Activated CD8-positive, alpha-beta memory T cell treated with anti-CD3 and anti-CD28 coated beads for 48 hours (primary cell): ENCODE measurements at regions not wholly inside any gene's neighbourhood (a gene's known extent, or its start where the extent isn't known, plus 50 kb on each side); places are given as distances from the start of the nearest gene placed in this dataset.

ENCODE experiments used
- DNase-seq, 3 experiments: peaks; one replicate each; pipeline ENCODE4 v3.0.0-alpha.2; 2020; ENCODE audit warnings: low read depth in 2 of 3, low spot score in 2 of 3

- no peak for DNase-seq
Observed at GRCh38 chr20:50312002-50312681, 121.5 kb downstream of the CEBPB start.

DNA sequence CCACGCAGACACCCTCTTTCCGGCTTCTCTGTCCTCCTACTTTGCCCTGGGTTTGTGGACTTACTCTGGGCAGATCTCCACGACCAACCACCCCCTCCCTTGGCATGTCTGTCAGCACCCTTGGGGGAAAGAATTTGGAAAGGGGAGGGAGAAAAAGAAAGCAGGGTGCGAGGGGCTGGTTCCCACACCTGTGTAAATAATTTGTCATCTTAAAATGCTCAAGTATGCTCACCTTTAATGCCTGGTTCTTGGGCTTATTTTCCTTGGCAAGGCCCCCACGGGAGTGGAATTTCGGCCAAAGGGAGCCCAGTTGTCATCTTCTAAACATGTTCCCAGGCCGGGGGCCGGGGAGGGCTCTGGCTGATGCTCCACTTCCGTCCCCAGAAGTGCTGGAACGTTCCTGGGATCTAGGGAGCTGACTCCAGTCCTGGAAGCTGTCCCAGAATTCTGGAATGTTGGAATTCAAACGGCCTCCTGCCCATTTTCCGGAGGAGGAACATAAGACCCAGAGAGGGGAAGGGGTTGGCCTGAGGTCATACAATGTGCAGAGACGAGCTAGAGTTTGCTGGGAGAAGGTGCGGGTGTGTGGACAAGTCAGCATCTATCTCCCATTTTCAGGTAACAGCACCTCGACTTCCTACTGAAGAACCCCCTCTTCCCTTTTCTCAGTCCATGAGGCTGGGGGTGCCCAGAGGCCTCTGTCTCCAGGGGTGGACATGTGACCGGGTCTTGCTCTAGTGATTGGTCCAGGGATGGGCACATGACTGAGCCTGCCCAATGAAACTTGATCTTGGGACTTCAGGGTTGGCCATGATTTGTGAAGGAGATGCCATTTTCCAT, 122.3 kb downstream of the CEBPB start:
- DNase-seq, result no peak

GRCh38 chr20:50313522-50313820, 122.8 kb downstream of the CEBPB start:
- DNase-seq, result no peak

- DNase-seq, result no peak
Observed at GRCh38 chr20:50313827-50314677, 123.4 kb downstream of the CEBPB start.

GRCh38 chr20:50314678-50315335, 124.2 kb downstream of the CEBPB start:
- DNase-seq, result no peak

- no peak for DNase-seq
Observed at GRCh38 chr20:50315586-50316551, 125.2 kb downstream of the CEBPB start.

DNA sequence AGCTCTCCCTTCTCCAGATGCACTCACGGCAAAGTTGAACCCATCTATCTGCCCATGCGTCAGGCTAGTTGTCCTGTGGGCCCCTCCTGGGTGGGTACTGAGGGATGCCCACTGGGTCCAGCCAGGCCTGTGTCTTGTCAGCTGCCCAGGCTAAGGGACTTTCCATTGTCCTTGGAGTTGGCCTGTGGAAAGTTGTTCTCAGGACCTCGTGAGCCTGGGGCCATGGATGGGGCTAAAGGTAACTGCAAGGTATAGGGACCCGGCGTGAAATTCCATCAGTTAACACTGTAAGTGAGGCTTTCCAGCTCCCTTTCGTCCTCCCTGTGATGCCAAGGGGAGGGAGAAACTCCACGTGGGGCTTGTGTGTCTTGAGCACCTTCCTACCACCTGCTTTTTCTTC, 126.5 kb downstream of the CEBPB start:
- no peak for DNase-seq

- no peak for DNase-seq
Observed at GRCh38 chr20:50317609-50318008, 127.0 kb downstream of the CEBPB start.

GRCh38 chr20:50318710-50319109, 128.1 kb downstream of the CEBPB start:
- DNase-seq, result no peak

DNA sequence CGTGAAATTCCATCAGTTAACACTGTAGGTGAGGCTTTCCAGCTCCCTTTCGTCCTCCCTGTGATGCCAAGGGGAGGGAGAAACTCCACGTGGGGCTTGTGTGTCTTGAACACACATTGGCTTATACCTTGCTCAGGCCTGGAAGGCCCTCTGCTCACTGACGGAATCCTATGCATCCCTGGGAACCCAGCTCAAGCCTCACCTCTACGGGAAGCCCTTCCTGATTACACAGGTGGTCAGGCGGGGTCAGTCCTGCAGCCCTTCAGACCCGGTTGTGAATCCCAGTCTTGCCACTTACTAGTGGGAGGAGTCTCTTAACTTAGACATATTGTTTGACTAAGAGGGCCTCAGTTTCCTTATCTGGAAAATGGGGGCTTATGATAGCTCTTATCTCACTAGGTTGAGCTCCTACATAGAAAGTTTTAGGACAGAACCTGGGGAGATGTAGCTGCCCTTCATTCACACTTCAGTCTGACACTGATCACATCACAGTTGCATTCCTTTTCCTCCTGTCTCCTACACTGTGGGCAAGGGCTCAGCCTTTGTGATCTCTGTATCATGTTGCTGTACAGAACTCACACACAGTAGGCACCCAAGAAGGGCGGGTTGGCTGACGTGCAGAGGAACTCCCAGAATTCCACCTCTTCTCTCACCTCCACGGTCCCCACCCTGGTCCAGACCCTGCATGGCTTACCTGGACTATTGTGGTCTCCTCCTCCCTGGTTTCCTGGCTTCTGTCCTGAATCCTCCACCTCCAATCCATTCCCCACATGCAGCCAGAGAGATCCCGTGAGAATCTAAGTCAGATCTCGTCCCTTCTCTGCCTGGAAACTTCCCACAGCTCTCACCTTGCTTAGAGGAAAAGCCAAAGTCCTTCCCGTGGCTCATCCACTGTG, 129.6 kb downstream of the CEBPB start:
- DNase-seq, result no peak

- peak in 2 of 3 experiments; percentile 30 to 33 for DNase-seq
Observed at GRCh38 chr20:50320901-50321796, 130.5 kb downstream of the CEBPB start.

DNA sequence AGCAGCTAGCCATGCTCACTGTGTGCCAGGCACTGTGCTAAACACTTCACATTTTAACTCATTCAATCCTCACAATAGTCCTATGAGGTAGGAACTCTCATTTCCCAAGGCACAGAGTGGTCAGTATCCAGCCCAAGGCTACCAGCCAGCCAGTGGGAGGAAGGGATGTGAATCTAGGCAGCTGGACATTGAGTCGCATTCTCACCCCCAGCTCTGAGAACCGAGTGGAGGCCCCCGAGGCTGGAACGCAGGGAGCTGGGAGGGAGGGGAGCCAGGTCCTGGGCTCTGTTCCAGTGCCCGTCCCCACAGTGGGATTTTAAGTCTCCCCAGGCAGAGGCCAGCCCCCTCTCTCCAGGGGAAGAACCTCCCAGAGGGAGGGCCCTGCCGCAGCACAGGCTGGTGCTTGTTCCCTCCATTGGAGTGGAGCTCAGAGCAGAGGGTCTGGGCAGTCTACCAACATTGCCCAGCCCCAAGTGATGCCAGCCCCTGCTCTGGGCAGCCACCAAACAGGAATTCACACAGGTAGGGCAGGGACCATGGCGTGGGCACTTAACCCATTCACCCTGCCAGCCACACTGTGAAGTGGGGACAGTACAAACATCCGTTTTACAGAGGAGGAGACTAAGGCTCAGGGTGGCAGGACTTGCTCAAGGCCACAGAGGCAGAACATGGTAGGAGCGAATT, 131.3 kb downstream of the CEBPB start:
- DNase-seq, result no peak

- DNase-seq, result no peak
Observed at GRCh38 chr20:50322703-50323131, 132.1 kb downstream of the CEBPB start.

GRCh38 chr20:50323209-50323608, 132.6 kb downstream of the CEBPB start:
- DNase-seq, result no peak

GRCh38 chr20:50323777-50324775, 133.4 kb downstream of the CEBPB start:
- DNase-seq, result no peak

DNA sequence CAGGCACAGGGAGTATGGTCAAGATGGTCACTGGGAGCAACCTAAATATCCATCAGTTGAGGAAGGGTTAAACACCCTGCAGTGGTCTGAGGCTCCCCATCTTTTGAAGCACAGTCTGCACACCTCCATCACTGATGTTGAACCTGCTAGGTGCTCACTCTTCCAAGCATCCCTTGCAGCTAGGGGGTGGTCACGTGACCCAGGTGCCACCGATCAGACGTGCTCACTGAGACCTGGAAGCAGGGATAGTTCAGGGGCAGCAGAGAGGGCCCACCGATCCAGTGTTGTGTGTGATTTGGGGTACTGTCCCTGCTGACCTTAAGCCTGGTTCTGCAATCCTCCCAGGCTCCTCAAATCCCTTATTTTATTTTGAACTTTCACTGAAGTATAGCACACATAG, 134.6 kb downstream of the CEBPB start:
- DNase-seq, result no peak
